ENCODE measurements at regions not wholly inside any gene's neighbourhood (a gene's known extent, or its start where the extent isn't known, plus 50 kb on each side); places are given as distances from the start of the nearest gene placed in this dataset.

GRCh38 chr1:209235166-209235565 lies 348.3 kb upstream of the CAMK1G start:
- DNase-seq (ENCODE audit: low read depth in 2 of 2, low spot score in 1 of 2): no peak

- DNase-seq (ENCODE audit: low read depth in 2 of 2, low spot score in 1 of 2): no peak
Measured at GRCh38 chr1:209238356-209238755, 345.2 kb upstream of the CAMK1G start.

GRCh38 chr1:209240351-209240750 lies 343.2 kb upstream of the CAMK1G start:
- no peak for DNase-seq (ENCODE audit: low read depth in 2 of 2, low spot score in 1 of 2)

GRCh38 chr1:209241487-209241886 lies 342.0 kb upstream of the CAMK1G start:
- DNase-seq (ENCODE audit: low read depth in 2 of 2, low spot score in 1 of 2): no peak

GRCh38 chr1:209248649-209249279 lies 334.8 kb upstream of the CAMK1G start:
- peak in 1 of 2 donors; percentile 6 for DNase-seq (ENCODE audit: low read depth in 2 of 2, low spot score in 1 of 2)

GRCh38 chr1:209249280-209249670 lies 334.2 kb upstream of the CAMK1G start:
- no peak for DNase-seq (ENCODE audit: low read depth in 2 of 2, low spot score in 1 of 2)

GRCh38 chr1:209249785-209250440 lies 333.6 kb upstream of the CAMK1G start:
- DNase-seq (ENCODE audit: low read depth in 2 of 2, low spot score in 1 of 2): no peak

GRCh38 chr1:209250861-209251636 lies 332.5 kb upstream of the CAMK1G start:
- DNase-seq (ENCODE audit: low read depth in 2 of 2, low spot score in 1 of 2): no peak

- DNase-seq (ENCODE audit: low read depth in 2 of 2, low spot score in 1 of 2): no peak
Measured at GRCh38 chr1:209256766-209257350, 326.7 kb upstream of the CAMK1G start.

- DNase-seq (ENCODE audit: low read depth in 2 of 2, low spot score in 1 of 2): no peak
Measured at GRCh38 chr1:209257454-209257853, 326.1 kb upstream of the CAMK1G start.

GRCh38 chr1:209260136-209260535 lies 323.4 kb upstream of the CAMK1G start:
- DNase-seq (ENCODE audit: low read depth in 2 of 2, low spot score in 1 of 2): no peak

GRCh38 chr1:209262631-209263030 lies 320.9 kb upstream of the CAMK1G start:
- DNase-seq (ENCODE audit: low read depth in 2 of 2, low spot score in 1 of 2): no peak

- no peak for DNase-seq (ENCODE audit: low read depth in 2 of 2, low spot score in 1 of 2)
Measured at GRCh38 chr1:209265301-209265700, 318.2 kb upstream of the CAMK1G start.

GRCh38 chr1:209266590-209267205 lies 316.8 kb upstream of the CAMK1G start:
- no peak for DNase-seq (ENCODE audit: low read depth in 2 of 2, low spot score in 1 of 2)

- no peak for DNase-seq (ENCODE audit: low read depth in 2 of 2, low spot score in 1 of 2)
Measured at GRCh38 chr1:209267968-209268367, 315.5 kb upstream of the CAMK1G start.

GRCh38 chr1:209268479-209268878 lies 315.0 kb upstream of the CAMK1G start:
- no peak for DNase-seq (ENCODE audit: low read depth in 2 of 2, low spot score in 1 of 2)

- no peak for DNase-seq (ENCODE audit: low read depth in 2 of 2, low spot score in 1 of 2)
Measured at GRCh38 chr1:209276321-209276720, 307.2 kb upstream of the CAMK1G start.

- no peak for DNase-seq (ENCODE audit: low read depth in 2 of 2, low spot score in 1 of 2)
Measured at GRCh38 chr1:209277662-209278061, 305.9 kb upstream of the CAMK1G start.

- no peak for DNase-seq (ENCODE audit: low read depth in 2 of 2, low spot score in 1 of 2)
Measured at GRCh38 chr1:209291715-209292114, 291.8 kb upstream of the CAMK1G start.

GRCh38 chr1:209302779-209303568 lies 280.5 kb upstream of the CAMK1G start:
- no peak for DNase-seq (ENCODE audit: low read depth in 2 of 2, low spot score in 1 of 2)

GRCh38 chr1:209304166-209304565 lies 279.3 kb upstream of the CAMK1G start:
- DNase-seq (ENCODE audit: low read depth in 2 of 2, low spot score in 1 of 2): no peak
